K562 (cell line): ENCODE measurements at regions not wholly inside any gene's neighbourhood (a gene's known extent, or its start where the extent isn't known, plus 50 kb on each side); places are given as distances from the start of the nearest gene placed in this dataset.

ENCODE experiments used
- FIP1L1 ChIP-seq: fragments of 200-400 bp; formaldehyde crosslinking; IDR thresholded peaks from 2 replicates; pipeline ENCODE4 v1.6.1; 2018; ENCODE audit warnings: mild to moderate bottlenecking, low read depth, low read length; ENCODE audit not compliant: poor library complexity, severe bottlenecking
- HDAC8 ChIP-seq: fragments of 450-650 bp; IDR thresholded peaks from 2 replicates; pipeline ENCODE4 v1.6.1; 2016; ENCODE audit warnings: mild to moderate bottlenecking, missing genetic modification characterization, moderate library complexity, missing compliant biosample characterization
- ILF3 ChIP-seq: fragments of 450-650 bp; IDR thresholded peaks from 2 replicates; pipeline ENCODE4 v1.6.1; 2018; ENCODE audit warnings: antibody characterized with exemption, mild to moderate bottlenecking, moderate library complexity, borderline replicate concordance
- MLX ChIP-seq, 2 experiments: fragments of 450-650 bp in 1 of 2; sonication (generic) in 1 of 2; formaldehyde crosslinking; conservative IDR thresholded peaks; 2 replicates each; pipeline versions ENCODE4 v1.4.0 to v1.8.1; 2020 to 2022; ENCODE audit warnings: mild to moderate bottlenecking in 1 of 2, missing genetic modification reagents in 1 of 2
- TAL1 ChIP-seq: fragments of 450-650 bp; IDR thresholded peaks from 2 replicates; pipeline ENCODE4 v1.6.1; 2016; ENCODE audit warnings: mild to moderate bottlenecking
- ZBTB33 ChIP-seq: sonication (generic); formaldehyde crosslinking; IDR thresholded peaks from 2 replicates; pipeline ENCODE4 v1.8.1; 2023; ENCODE audit warnings: mild to moderate bottlenecking, missing genetic modification reagents
- ZC3H8 ChIP-seq: fragments of 450-650 bp; IDR thresholded peaks from 2 replicates; pipeline ENCODE4 v1.6.1; 2017
- ZNF174 ChIP-seq: fragments of 250-450 bp; sonication (Bioruptor Pico); IDR thresholded peaks from 2 replicates; pipeline ENCODE4 v1.4.0; 2020; ENCODE audit warnings: mild to moderate bottlenecking
- ZNF239 ChIP-seq: fragments of 250-450 bp; sonication (Bioruptor Pico); IDR thresholded peaks from 2 replicates; pipeline ENCODE4 v1.4.0; 2020; ENCODE audit warnings: mild to moderate bottlenecking
- TF ChIP-seq, protein P1 (sequence below), 2 experiments: fragments of 450-650 bp in 1 of 2; IDR thresholded peaks; 2 replicates each; pipeline ENCODE4 v1.6.1; 2011 to 2017; ENCODE audit warnings: low read depth in 2 of 2, antibody characterized with exemption in 1 of 2, borderline replicate concordance in 1 of 2, low read length in 1 of 2, mild to moderate bottlenecking in 1 of 2, mixed read lengths in 1 of 2; ENCODE audit not compliant: control insufficient read depth in 1 of 2
- TF ChIP-seq, protein P2 (sequence below): fragments of 250-450 bp; sonication (Bioruptor Pico); IDR thresholded peaks from 2 replicates; pipeline ENCODE4 v1.4.0; 2020; ENCODE audit warnings: mild to moderate bottlenecking, moderate library complexity

DNA sequence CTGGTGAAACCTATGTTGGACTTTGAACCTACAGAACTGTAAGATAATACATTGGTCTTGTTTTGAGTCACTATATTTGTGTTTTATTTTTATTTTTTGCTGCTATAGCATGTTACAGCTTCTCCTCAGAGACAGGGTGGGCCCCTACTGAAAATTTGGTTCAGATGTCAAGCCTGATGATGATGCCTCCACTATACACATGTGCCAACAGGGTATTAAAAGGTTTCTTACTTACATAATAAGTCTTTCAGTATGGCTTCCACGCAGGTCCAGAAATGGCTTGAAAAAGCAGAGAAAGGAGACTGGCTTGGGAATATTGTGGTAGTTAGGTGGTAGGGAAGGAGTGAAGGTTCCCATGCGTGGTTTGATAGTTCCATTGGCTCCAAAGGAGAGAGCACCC, 52.9 kb upstream of the ELAC2 start (continued):
- TF ChIP-seq, protein P1, sequence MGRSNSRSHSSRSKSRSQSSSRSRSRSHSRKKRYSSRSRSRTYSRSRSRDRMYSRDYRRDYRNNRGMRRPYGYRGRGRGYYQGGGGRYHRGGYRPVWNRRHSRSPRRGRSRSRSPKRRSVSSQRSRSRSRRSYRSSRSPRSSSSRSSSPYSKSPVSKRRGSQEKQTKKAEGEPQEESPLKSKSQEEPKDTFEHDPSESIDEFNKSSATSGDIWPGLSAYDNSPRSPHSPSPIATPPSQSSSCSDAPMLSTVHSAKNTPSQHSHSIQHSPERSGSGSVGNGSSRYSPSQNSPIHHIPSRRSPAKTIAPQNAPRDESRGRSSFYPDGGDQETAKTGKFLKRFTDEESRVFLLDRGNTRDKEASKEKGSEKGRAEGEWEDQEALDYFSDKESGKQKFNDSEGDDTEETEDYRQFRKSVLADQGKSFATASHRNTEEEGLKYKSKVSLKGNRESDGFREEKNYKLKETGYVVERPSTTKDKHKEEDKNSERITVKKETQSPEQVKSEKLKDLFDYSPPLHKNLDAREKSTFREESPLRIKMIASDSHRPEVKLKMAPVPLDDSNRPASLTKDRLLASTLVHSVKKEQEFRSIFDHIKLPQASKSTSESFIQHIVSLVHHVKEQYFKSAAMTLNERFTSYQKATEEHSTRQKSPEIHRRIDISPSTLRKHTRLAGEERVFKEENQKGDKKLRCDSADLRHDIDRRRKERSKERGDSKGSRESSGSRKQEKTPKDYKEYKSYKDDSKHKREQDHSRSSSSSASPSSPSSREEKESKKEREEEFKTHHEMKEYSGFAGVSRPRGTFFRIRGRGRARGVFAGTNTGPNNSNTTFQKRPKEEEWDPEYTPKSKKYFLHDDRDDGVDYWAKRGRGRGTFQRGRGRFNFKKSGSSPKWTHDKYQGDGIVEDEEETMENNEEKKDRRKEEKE (IDR thresholded peaks at IDR 0.05; ENCODE audit: borderline replicate concordance in 1 of 2, control insufficient read depth in 1 of 2, low read depth in 2 of 2, low read length in 1 of 2) = no peak
- TF ChIP-seq ZNF239 (CRISPR knock-in tag) (no peak), ZNF174 (CRISPR knock-in tag) (no peak), ZBTB33 (CRISPR knock-in tag) (no peak), HDAC8 (tag) (no peak), FIP1L1 (no peak), MLX (CRISPR knock-in tag; conservative IDR thresholded peaks at IDR 0.05) (no peak), ILF3 (no peak), ZC3H8 (no peak), TAL1 (no peak)
- TF ChIP-seq, protein P2, sequence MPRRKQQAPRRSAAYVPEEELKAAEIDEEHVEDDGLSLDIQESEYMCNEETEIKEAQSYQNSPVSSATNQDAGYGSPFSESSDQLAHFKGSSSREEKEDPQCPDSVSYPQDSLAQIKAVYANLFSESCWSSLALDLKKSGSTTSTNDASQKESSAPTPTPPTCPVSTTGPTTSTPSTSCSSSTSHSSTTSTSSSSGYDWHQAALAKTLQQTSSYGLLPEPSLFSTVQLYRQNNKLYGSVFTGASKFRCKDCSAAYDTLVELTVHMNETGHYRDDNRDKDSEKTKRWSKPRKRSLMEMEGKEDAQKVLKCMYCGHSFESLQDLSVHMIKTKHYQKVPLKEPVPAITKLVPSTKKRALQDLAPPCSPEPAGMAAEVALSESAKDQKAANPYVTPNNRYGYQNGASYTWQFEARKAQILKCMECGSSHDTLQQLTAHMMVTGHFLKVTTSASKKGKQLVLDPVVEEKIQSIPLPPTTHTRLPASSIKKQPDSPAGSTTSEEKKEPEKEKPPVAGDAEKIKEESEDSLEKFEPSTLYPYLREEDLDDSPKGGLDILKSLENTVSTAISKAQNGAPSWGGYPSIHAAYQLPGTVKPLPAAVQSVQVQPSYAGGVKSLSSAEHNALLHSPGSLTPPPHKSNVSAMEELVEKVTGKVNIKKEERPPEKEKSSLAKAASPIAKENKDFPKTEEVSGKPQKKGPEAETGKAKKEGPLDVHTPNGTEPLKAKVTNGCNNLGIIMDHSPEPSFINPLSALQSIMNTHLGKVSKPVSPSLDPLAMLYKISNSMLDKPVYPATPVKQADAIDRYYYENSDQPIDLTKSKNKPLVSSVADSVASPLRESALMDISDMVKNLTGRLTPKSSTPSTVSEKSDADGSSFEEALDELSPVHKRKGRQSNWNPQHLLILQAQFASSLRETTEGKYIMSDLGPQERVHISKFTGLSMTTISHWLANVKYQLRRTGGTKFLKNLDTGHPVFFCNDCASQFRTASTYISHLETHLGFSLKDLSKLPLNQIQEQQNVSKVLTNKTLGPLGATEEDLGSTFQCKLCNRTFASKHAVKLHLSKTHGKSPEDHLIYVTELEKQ (CRISPR knock-in tag) = no peak
